Esophagus muscularis mucosa (tissue), 4 donors: ENCODE measurements at regions not wholly inside any gene's neighbourhood (a gene's known extent, or its start where the extent isn't known, plus 50 kb on each side); places are given as distances from the start of the nearest gene placed in this dataset.

Source experiments
- DNase-seq: peaks from one replicate; pipeline ENCODE4 v3.0.0-alpha.2; 2017; ENCODE audit errors: extremely low spot score
- H3K27ac ChIP-seq, 4 donors: fragments of 200-600 bp; sonication (generic); replicated peaks in 1 of 4; 1 replicate in 3 of 4; 2 replicates in 1 of 4; pipeline ENCODE4 v1.5.1; 2016 to 2019; ENCODE audit warnings: mild to moderate bottlenecking in 1 of 4
- H3K27me3 ChIP-seq, 4 donors: fragments of 200-600 bp; sonication (generic); one replicate each; pipeline versions ENCODE4 v1.5.1 to v1.6.0; 2016 to 2019
- H3K36me3 ChIP-seq, 4 donors: fragments of 200-600 bp; sonication (generic); one replicate each; pipeline ENCODE4 v1.5.1; 2016 to 2019
- H3K4me1 ChIP-seq, 4 donors: fragments of 200-600 bp; sonication (generic); one replicate each; pipeline ENCODE4 v1.5.1; 2016 to 2019
- H3K4me3 ChIP-seq, 4 donors: fragments of 200-600 bp; sonication (generic); 1 replicate in 2 of 4; 2 replicates in 2 of 4; pipeline ENCODE4 v1.5.1; 2016 to 2019; ENCODE audit warnings: mild to moderate bottlenecking in 4 of 4, moderate library complexity in 1 of 4
- H3K9me3 ChIP-seq, 4 donors: fragments of 200-600 bp; sonication (generic); 1 replicate in 3 of 4; 2 replicates in 1 of 4; pipeline ENCODE4 v1.5.1; 2016 to 2019
- CTCF ChIP-seq, 3 experiments: fragments of 200-600 bp in 2 of 3; fragments of 450-650 bp in 1 of 3; sonication (generic) in 2 of 3; IDR thresholded peaks; one replicate each; pipeline ENCODE4 v1.5.1; 2017 to 2019; ENCODE audit warnings: antibody characterized with exemption in 3 of 3, mild to moderate bottlenecking in 2 of 3, moderate library complexity in 1 of 3
- EP300 ChIP-seq: sonication (generic); formaldehyde crosslinking; IDR thresholded peaks from one replicate; pipeline ENCODE4 v1.6.1; 2017; ENCODE audit warnings: antibody characterized with exemption
- POLR2A ChIP-seq: fragments of 450-650 bp; IDR thresholded peaks from one replicate; pipeline ENCODE4 v1.6.1; 2017; ENCODE audit warnings: antibody characterized with exemption, moderate library complexity, mild to moderate bottlenecking, low read depth
- POLR2AphosphoS5 ChIP-seq, 2 donors: sonication (generic); formaldehyde crosslinking; IDR thresholded peaks; one replicate each; pipeline ENCODE4 v1.6.1; 2017; ENCODE audit warnings: antibody characterized with exemption in 2 of 2
- WGBS: methylation state at CpG from one replicate; pipeline ENCODE4 v1.1.5; 2018; 5-methylcytosine and 5-hydroxymethylcytosine counted together
- intact Hi-C: fragments of 100-400 bp; cut with DNase I; formaldehyde crosslinking; loops from one replicate; pipeline ENCODE4 v1.15.1; 2023

DNA sequence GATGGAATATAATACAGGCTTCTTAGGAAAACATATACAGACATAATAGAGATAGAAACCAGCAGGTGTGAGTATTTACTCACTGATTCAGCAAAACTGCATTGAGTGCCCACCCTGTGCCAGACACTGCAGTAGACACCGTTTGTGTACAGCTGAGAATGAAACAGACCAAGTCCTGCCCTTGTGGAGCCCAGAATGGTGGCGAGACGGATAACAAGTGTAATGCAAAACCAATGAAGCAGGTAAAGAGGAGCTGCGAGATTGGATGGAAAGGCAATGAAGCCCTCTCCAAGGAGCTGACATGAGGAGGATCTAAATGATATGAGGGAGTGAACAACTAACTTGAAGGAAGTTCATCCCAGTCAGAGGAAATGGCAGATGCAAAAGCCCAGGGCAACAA lies 256.4 kb downstream of the MEX3B start:
- Histone ChIP-seq H3K27ac (no peak overlapping the region), H3K4me1 (peaks cover 0 to 16% (median 14%) of the 10 kb centered on the region in 4 donors), H3K27me3 (no peaks in the 10 kb centered on the region), H3K36me3 (no peaks in the 10 kb centered on the region), H3K9me3 (no peaks in the 10 kb centered on the region), H3K4me3 (no peak overlapping the region)
- TF ChIP-seq POLR2AphosphoS5 (IDR thresholded peaks at IDR 0.05) = no peak
- no peak for TF ChIP-seq EP300
- TF ChIP-seq CTCF (IDR thresholded peaks at IDR 0.05) = no peak
- TF ChIP-seq POLR2A = no peak
- peak; percentile 84 for DNase-seq
- 89% methylated on average over 4 of the region's 4 CpGs for WGBS
- intact Hi-C loops = no loop called here

DNA sequence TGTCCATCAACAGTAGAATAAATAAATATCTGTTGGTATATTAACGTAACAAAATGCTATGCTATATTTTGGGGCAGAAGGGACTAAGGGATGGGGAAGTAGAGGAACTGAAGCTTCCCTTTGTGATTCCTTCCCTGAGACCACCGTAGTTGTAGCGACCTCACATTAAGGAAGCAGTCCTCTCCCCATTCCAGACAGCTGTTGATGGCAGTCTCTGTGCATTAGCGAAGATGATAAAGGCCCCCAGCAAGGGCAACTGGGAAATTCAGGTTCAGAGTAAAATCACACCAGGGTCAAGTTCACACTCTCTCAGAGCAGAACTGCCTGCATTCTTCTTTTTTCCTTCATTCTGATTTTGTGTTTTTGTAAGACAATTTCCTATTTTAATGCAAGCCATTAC lies 259.0 kb downstream of the MEX3B start:
- intact Hi-C loops = no loop called here
- Histone ChIP-seq H3K36me3 (no peaks in the 10 kb centered on the region), H3K27me3 (no peaks in the 10 kb centered on the region), H3K9me3 (no peaks in the 10 kb centered on the region), H3K4me1 (no peaks in the 10 kb centered on the region), H3K4me3 (no peak overlapping the region), H3K27ac (no peak overlapping the region)
- WGBS = 88% methylated on average over 4 of the region's 4 CpGs
- no peak for DNase-seq
- TF ChIP-seq EP300 = no peak

- no peaks in the 10 kb centered on the region for H3K27me3 ChIP-seq
- intact Hi-C loops = no loop called here
- WGBS = 91% methylated on average over 5 of the region's 5 CpGs
Measured at GRCh38 chr15:81785679-81786078, 260.1 kb downstream of the MEX3B start.

DNA sequence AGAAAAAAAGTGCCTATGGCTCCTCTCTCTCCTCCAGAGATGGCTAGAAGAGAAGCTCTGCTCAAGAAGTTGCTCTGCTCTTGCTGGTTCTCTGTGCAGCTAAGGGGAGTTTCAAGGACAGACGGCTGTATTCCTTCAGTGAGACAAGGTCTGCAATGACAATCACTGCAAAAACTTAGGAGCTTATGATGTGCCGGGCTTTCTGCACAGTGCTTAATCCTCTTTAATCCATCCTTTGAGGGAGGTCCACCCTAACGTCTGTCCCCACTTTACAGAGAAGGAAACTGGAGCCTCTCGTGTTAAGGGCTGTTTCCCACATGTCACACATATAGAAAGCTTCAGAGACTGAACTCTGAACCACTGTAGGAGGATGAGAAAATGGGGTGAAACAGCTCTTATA lies 260.6 kb downstream of the MEX3B start:
- peak; percentile 45 for DNase-seq
- intact Hi-C loops = no loop called here
- no peak overlapping the region for H3K27ac ChIP-seq
- no peaks in the 10 kb centered on the region for H3K4me1 ChIP-seq
- no peaks in the 10 kb centered on the region for H3K27me3 ChIP-seq
- H3K36me3 ChIP-seq = no peaks in the 10 kb centered on the region
- H3K4me3 ChIP-seq = no peak overlapping the region
- WGBS = 83% methylated on average over 4 of the region's 4 CpGs
- no peaks in the 10 kb centered on the region for H3K9me3 ChIP-seq
- TF ChIP-seq EP300 = no peak
- TF ChIP-seq CTCF (IDR thresholded peaks at IDR 0.05) = no peak
- no peak for TF ChIP-seq POLR2A
- no peak for TF ChIP-seq POLR2AphosphoS5 (IDR thresholded peaks at IDR 0.05)

More at GRCh38 chr15:81785679-81786078, 260.1 kb downstream of the MEX3B start:
- Histone ChIP-seq H3K4me1 (no peaks in the 10 kb centered on the region), H3K27ac (no peak overlapping the region), H3K36me3 (no peaks in the 10 kb centered on the region), H3K4me3 (no peak overlapping the region), H3K9me3 (no peaks in the 10 kb centered on the region)
- TF ChIP-seq EP300 = no peak
- TF ChIP-seq POLR2A = no peak
- TF ChIP-seq CTCF (IDR thresholded peaks at IDR 0.05) = no peak
- TF ChIP-seq POLR2AphosphoS5 (IDR thresholded peaks at IDR 0.05) = no peak
- DNase-seq = peak; percentile 47

GRCh38 chr15:81784751-81785150 lies 261.1 kb downstream of the MEX3B start:
- intact Hi-C loops = no loop called here
- 92% methylated on average over 4 of the region's 6 CpGs for WGBS

More at GRCh38 chr15:81784751-81785150, 261.1 kb downstream of the MEX3B start:
- H3K27me3 ChIP-seq = no peaks in the 10 kb centered on the region
- no peaks in the 10 kb centered on the region for H3K9me3 ChIP-seq
- H3K4me1 ChIP-seq = no peaks in the 10 kb centered on the region
- peak; percentile 75 for DNase-seq
- no peak overlapping the region for H3K27ac ChIP-seq
- no peak overlapping the region for H3K4me3 ChIP-seq
- TF ChIP-seq CTCF (IDR thresholded peaks at IDR 0.05) (no peak), EP300 (no peak), POLR2A (no peak), POLR2AphosphoS5 (IDR thresholded peaks at IDR 0.05) (no peak)
- no peaks in the 10 kb centered on the region for H3K36me3 ChIP-seq
